ENCODE measurements at regions not wholly inside any gene's neighbourhood (a gene's known extent, or its start where the extent isn't known, plus 50 kb on each side); places are given as distances from the start of the nearest gene placed in this dataset.

DNA sequence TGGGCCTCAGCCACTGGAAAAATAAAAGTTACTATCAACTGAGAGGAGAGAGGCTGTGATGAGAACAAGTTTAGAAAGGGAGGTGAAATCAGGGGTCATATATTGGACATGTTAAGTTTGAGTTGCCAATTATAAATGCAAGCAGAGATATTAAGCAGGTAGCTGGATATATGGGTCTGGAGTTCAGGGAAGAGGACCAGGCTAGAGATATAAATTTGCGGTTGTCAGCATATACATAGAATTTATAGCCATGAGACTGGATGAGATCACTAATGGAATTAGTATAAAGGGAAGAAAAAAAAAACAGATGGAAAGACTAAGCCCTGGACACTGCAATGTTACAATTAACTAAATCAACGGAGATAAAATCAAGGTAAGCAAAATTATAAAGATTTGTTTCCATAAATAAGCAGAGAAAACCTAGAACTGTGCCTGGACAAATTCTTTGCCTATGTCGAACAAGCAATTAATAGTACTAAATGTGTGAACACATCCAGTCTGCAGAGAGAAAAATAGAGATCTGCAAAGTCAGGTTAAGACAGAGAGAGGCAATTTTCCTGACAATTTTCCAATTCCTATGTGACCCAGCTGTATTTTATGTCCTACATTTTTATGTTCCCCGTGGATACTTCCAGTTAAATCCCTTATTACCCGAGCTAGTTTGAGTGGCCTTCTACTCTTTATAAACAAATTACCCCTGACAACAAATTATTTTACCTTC, 265.4 kb downstream of the GASK1B start:
- POLR2A ChIA-PET: no interaction called here
- CTCF ChIA-PET: no interaction called here
- no peak for DNase-seq (ENCODE audit: extremely low spot score)
- no peak for TF ChIP-seq FOXA1 (IDR thresholded peaks at IDR 0.05)

DNA sequence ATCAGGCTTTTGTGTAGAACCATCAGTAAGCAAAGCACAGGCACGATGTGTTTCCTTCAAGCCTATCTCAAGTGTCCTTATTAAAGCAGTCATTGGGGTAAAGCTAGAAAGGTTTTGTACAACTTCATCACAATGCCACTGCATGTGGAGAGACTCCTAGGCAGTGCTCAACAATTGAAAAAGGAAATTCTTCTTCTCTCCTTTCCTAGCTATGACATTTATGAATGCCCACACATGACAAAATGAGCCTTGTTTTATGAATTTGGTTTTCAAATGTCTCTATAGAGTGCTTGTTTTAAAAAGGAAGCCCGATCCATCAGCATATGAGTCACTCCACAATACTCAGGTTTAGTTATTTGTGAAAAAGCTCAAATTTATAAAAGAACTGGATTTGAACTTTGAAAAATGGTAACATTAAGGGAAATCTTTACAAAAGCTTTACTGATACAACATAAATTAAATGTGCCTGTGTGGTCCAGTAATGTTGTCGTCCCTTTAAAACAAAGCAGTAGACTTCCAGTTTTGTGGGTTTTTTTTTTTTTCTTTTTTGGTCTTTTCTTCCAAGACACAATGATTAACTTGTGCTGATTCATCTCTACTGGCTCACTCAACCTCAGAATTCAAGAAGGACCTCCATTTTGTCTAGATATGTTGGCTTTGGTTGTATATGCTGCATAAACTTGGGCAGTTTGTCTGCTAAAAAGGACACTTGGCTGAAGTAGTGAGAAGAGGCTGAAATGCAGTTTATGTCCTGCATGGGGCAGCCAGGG, 273.8 kb downstream of the GASK1B start:
- TF ChIP-seq LEF1 (IDR thresholded peaks at IDR 0.05; ENCODE audit: borderline replicate concordance): no peak
- TF ChIP-seq L3MBTL2 (conservative IDR thresholded peaks at IDR 0.05): no peak
- DNase-seq (ENCODE audit: extremely low spot score): no peak
- ChIA-PET CTCF (no interaction called here), POLR2A (no interaction called here)

DNA sequence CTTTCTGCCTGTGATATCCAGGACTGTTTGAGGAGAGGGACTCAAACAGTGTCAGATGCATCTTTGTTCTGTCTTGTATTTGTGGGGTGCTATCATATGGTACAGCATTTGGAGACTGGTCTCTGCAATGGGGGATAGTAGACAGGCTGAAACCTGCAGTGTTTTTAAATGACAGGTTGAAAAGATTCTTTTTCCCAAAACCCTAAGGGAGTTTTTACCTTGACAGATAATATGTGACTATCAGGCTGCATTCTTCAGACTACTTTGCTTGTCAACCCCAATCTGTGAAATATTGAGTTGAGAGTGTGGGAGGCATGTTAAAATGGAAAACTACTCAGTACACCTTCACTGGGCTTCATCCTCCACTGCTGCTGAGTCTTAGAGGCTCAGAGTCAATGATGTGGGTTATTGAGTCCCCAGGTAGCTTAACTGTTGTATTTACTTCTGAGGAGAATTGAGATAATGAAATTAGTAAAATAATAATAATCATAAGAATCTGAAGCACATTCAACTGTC, 274.9 kb downstream of the GASK1B start:
- CTCF ChIA-PET: no interaction called here
- POLR2A ChIA-PET: no interaction called here
- TF ChIP-seq SUZ12 (IDR thresholded peaks at IDR 0.05): no peak
- no peak for TF ChIP-seq HDGF (IDR thresholded peaks at IDR 0.05; ENCODE audit: borderline replicate concordance)
- no peak for TF ChIP-seq FOXK2 (IDR thresholded peaks at IDR 0.05)
- TF ChIP-seq LEF1 (IDR thresholded peaks at IDR 0.05; ENCODE audit: borderline replicate concordance): no peak
- TF ChIP-seq NFRKB (IDR thresholded peaks at IDR 0.05): no peak
- TF ChIP-seq ARNT (IDR thresholded peaks at IDR 0.05): no peak
- TF ChIP-seq ZNF384 (IDR thresholded peaks at IDR 0.05): no peak
- no peak for TF ChIP-seq FOXM1 (IDR thresholded peaks at IDR 0.05; ENCODE audit: borderline replicate concordance)
- TF ChIP-seq, protein P1, sequence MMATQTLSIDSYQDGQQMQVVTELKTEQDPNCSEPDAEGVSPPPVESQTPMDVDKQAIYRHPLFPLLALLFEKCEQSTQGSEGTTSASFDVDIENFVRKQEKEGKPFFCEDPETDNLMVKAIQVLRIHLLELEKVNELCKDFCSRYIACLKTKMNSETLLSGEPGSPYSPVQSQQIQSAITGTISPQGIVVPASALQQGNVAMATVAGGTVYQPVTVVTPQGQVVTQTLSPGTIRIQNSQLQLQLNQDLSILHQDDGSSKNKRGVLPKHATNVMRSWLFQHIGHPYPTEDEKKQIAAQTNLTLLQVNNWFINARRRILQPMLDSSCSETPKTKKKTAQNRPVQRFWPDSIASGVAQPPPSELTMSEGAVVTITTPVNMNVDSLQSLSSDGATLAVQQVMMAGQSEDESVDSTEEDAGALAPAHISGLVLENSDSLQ (IDR thresholded peaks at IDR 0.05): no peak
- no peak for TF ChIP-seq CTBP1 (IDR thresholded peaks at IDR 0.05; ENCODE audit: borderline replicate concordance)
- no peak for TF ChIP-seq FOXA1 (IDR thresholded peaks at IDR 0.05)
- TF ChIP-seq ELF4 (IDR thresholded peaks at IDR 0.05): no peak
- TF ChIP-seq L3MBTL2 (conservative IDR thresholded peaks at IDR 0.05): no peak
- DNase-seq (ENCODE audit: extremely low spot score): no peak

DNA sequence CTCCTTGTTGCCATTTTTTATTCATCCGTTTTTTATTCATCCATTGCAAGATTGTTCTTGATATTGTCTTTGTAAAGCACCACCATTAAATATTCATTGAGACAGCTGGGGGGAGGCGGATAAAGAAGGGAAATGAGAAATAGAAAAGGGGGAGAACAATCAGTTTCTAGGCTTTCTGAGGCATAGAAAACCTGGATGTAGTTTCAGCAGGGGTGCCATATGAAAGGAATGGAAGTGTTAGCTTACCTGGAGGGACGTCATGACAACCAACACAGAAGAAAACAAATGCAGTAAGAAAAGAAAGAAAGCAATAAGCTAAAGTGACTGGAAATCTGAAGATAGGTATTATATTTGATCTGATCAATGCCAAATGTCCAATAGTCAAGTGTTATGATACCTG, 276.1 kb downstream of the GASK1B start:
- ChIA-PET CTCF (interaction anchor here (0.6 kb wide), 1 partner anchor 1336 kb away, joined by 3 read pairs; no protein-coding TSS in a partner anchor), POLR2A (no interaction called here)
- DNase-seq (ENCODE audit: extremely low spot score): no peak
- no peak for TF ChIP-seq TARDBP (IDR thresholded peaks at IDR 0.05)
- TF ChIP-seq BHLHE40 (IDR thresholded peaks at IDR 0.05; ENCODE audit: borderline replicate concordance): no peak
- no peak for TF ChIP-seq SUZ12 (IDR thresholded peaks at IDR 0.05)
- no peak for TF ChIP-seq ELF4 (IDR thresholded peaks at IDR 0.05)
- TF ChIP-seq L3MBTL2 (conservative IDR thresholded peaks at IDR 0.05): no peak
- no peak for TF ChIP-seq ZNF384 (IDR thresholded peaks at IDR 0.05)
- TF ChIP-seq FOXM1 (IDR thresholded peaks at IDR 0.05; ENCODE audit: borderline replicate concordance): no peak
- TF ChIP-seq LEF1 (IDR thresholded peaks at IDR 0.05; ENCODE audit: borderline replicate concordance): no peak
- no peak for TF ChIP-seq ARNT (IDR thresholded peaks at IDR 0.05)
- no peak for TF ChIP-seq CTBP1 (IDR thresholded peaks at IDR 0.05; ENCODE audit: borderline replicate concordance)
- no peak for TF ChIP-seq SP1 (IDR thresholded peaks at IDR 0.05)
- TF ChIP-seq, protein P1 (IDR thresholded peaks at IDR 0.05): no peak
- TF ChIP-seq FOXA1 (IDR thresholded peaks at IDR 0.05): no peak
- TF ChIP-seq HDGF (IDR thresholded peaks at IDR 0.05; ENCODE audit: borderline replicate concordance): no peak
- no peak for TF ChIP-seq NFRKB (IDR thresholded peaks at IDR 0.05)
- no peak for TF ChIP-seq FOXK2 (IDR thresholded peaks at IDR 0.05)

- ChIA-PET CTCF (no interaction called here), POLR2A (no interaction called here)
- TF ChIP-seq, protein P1 (IDR thresholded peaks at IDR 0.05): no peak
- no peak for TF ChIP-seq HDGF (IDR thresholded peaks at IDR 0.05; ENCODE audit: borderline replicate concordance)
- TF ChIP-seq NFRKB (IDR thresholded peaks at IDR 0.05): no peak
- TF ChIP-seq FOXK2 (IDR thresholded peaks at IDR 0.05): no peak
- TF ChIP-seq ARNT (IDR thresholded peaks at IDR 0.05): no peak
- no peak for TF ChIP-seq ELF4 (IDR thresholded peaks at IDR 0.05)
- TF ChIP-seq BHLHE40 (IDR thresholded peaks at IDR 0.05; ENCODE audit: borderline replicate concordance): no peak
- no peak for TF ChIP-seq FOXA1 (IDR thresholded peaks at IDR 0.05)
- TF ChIP-seq SP1 (IDR thresholded peaks at IDR 0.05): no peak
- TF ChIP-seq L3MBTL2 (conservative IDR thresholded peaks at IDR 0.05): no peak
- TF ChIP-seq CTBP1 (IDR thresholded peaks at IDR 0.05; ENCODE audit: borderline replicate concordance): no peak
- no peak for TF ChIP-seq SUZ12 (IDR thresholded peaks at IDR 0.05)
- no peak for TF ChIP-seq ZNF384 (IDR thresholded peaks at IDR 0.05)
- TF ChIP-seq LEF1 (IDR thresholded peaks at IDR 0.05; ENCODE audit: borderline replicate concordance): no peak
- TF ChIP-seq TARDBP (IDR thresholded peaks at IDR 0.05): no peak
- no peak for TF ChIP-seq FOXM1 (IDR thresholded peaks at IDR 0.05; ENCODE audit: borderline replicate concordance)
- no peak for DNase-seq (ENCODE audit: extremely low spot score)
These were observed 277.6 kb downstream of the GASK1B start for GRCh38 chr4:157895205-157895604.

DNA sequence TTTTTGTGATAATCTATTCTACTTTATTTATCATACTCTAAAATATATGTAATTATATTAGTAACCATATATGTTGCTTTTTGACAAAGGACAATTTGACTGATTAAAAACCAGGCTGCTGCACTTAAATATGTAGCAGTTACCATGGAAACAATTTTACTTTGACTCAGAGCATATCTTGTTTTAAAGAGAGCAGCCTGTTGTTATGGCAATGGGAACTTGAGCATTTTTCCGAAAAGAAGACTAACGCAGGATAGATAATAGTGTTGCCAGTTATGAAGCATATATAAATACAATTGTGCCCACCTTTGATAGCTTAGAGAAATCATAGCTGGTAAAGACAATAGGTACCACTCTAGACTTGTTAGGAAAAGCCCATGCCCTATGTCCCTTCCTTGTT, 283.0 kb downstream of the GASK1B start:
- ChIA-PET CTCF (no interaction called here), POLR2A (no interaction called here)
- no peak for DNase-seq (ENCODE audit: extremely low spot score)
- no peak for TF ChIP-seq FOXM1 (IDR thresholded peaks at IDR 0.05; ENCODE audit: borderline replicate concordance)
- no peak for TF ChIP-seq SUZ12 (IDR thresholded peaks at IDR 0.05)
- TF ChIP-seq ZNF384 (IDR thresholded peaks at IDR 0.05): no peak
- no peak for TF ChIP-seq CTBP1 (IDR thresholded peaks at IDR 0.05; ENCODE audit: borderline replicate concordance)
- no peak for TF ChIP-seq FOXA1 (IDR thresholded peaks at IDR 0.05)
